ENCODE measurements at regions not wholly inside any gene's neighbourhood (a gene's known extent, or its start where the extent isn't known, plus 50 kb on each side); places are given as distances from the start of the nearest gene placed in this dataset.

DNA sequence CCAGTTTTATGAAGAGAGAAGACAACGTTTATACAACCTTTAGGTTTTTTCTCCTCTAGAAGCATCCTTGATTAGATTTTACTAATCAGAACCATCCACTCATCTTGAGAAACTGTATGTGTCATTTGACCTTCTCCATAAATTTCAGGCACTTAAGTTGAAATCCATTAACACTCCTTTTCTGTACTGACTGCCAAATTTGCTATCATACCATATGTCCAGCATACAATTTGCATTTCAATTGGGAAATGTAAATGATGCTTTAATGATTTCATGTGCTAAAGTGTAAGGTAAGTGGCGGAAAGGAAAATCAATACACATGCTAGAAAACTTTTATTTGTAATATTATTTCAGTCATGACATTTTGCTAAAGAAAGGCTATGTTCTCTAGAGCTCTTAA lies 731.6 kb downstream of the GBE1 start:
- DNase-seq (ENCODE audit: insufficient read length, low spot score) (no peak), FAIRE-seq (no peak)
- no peak for TF ChIP-seq CTCF (IDR thresholded peaks at IDR 0.05; ENCODE audit: insufficient read depth, missing control alignments)

DNA sequence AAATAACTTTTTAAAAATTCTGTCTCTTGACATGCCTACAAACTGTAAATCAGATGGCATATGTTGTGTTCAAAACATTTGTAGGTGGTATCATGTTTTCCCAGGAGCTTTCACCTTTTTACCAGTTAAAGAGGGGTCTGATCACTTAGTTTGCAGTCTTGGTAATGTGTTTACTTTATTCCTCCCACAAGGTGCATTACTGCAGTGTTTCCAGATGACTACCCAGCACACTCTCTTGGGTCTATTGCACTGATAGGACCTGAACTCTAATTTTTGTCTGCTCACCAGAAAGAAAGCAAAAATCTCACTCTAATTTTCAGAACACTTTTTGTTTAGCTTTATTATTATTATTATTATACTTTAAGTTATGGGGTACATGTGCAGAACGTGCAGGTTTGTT lies 734.1 kb downstream of the GBE1 start:
- no peak for TF ChIP-seq CTCF (IDR thresholded peaks at IDR 0.05; ENCODE audit: insufficient read depth, missing control alignments)
- FAIRE-seq (no peak), DNase-seq (ENCODE audit: insufficient read length, low spot score) (no peak)

DNA sequence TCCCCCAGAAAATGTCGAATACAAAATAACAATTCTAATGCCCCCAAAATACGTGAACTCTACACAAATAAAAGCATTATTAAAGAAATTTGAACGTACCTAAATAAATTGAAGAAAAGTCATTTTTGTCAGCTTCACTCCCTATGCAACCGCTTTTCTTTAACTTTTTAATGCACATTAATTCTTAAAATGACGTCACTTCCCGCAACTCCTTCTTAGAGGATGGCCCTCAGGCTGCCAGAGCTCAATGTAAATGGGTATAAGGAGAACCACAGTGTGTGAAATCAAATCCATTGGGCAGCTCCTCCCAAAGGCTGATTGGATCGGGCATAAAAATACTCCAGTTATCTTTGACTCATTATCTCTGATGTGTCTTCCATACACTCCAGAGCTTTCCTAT lies 736.9 kb downstream of the GBE1 start:
- no peak for DNase-seq (ENCODE audit: insufficient read length, low spot score)
- no peak for FAIRE-seq
- no peak for TF ChIP-seq CTCF (IDR thresholded peaks at IDR 0.05; ENCODE audit: insufficient read depth, missing control alignments)

DNA sequence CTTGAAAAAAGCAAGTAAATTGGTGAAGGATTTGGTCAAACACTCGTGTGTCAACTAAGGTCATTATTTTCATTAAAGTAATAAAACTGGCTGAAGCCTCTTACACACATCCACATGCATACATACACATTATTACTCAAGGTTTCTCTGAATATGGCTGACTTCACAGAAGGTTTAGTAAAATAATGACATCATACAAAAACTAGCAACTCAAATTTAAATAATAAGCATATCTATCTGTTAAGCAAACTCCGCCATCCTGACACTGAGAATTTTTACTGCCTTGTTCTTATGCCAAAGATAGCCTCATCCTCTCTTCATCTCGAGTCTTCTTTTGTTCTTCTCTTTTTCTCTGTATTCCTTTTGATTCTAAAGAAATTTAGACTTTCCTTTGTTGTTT lies 739.1 kb downstream of the GBE1 start:
- no peak for TF ChIP-seq CTCF (IDR thresholded peaks at IDR 0.05; ENCODE audit: insufficient read depth, missing control alignments)
- no peak for FAIRE-seq
- no peak for DNase-seq (ENCODE audit: insufficient read length, low spot score)

DNA sequence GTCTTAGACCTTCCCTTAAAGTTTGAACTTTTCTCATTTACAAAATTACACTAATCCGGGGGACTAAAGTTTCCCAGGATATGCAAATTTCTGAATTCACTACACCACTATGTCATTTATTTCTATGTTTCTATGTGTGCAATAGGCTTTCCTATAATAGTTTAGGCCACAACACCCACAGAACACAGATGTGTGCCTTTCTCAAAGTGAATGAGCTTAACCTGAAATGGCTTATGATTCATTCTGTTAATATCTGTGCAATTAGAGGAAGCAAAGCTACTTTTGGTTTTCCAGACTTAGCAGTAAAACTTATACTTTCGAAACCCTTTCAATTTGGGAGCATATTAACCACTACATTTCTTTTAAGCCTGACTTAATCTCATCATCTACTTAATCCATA lies 748.1 kb downstream of the GBE1 start:
- DNase-seq (ENCODE audit: insufficient read length, low spot score) (peak; percentile 14), FAIRE-seq (peak; percentile 82)
- TF ChIP-seq CTCF (IDR thresholded peaks at IDR 0.05; ENCODE audit: insufficient read depth, missing control alignments) = no peak

DNA sequence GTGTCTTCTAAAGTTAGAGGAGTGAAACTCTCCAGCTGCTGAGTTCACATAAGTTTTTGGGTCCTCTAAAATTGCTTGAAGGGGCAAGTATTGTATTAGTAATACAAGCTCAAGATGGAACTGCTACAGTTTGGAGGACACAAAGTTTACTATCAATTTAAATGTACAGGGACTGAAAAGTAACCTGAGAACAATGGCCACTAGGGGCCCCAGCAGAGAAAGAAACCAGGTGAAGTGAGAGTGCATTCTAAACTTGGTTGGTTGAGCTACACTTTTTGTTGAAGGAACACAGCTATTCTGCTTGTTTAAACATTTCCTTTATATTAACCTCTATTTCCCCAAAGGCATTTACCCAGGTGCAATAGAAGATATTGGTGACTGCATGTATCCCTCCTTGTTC lies 755.5 kb downstream of the GBE1 start:
- FAIRE-seq (no peak), DNase-seq (ENCODE audit: insufficient read length, low spot score) (no peak)
- TF ChIP-seq CTCF (IDR thresholded peaks at IDR 0.05; ENCODE audit: insufficient read depth, missing control alignments) = no peak

- FAIRE-seq = no peak
- TF ChIP-seq CTCF (IDR thresholded peaks at IDR 0.05; ENCODE audit: insufficient read depth, missing control alignments) = no peak
- no peak for DNase-seq (ENCODE audit: insufficient read length, low spot score)
Observed at GRCh38 chr3:81003817-81004216, 757.6 kb downstream of the GBE1 start.
